ENCODE measurements at regions not wholly inside any gene's neighbourhood (a gene's known extent, or its start where the extent isn't known, plus 50 kb on each side); places are given as distances from the start of the nearest gene placed in this dataset.

DNA sequence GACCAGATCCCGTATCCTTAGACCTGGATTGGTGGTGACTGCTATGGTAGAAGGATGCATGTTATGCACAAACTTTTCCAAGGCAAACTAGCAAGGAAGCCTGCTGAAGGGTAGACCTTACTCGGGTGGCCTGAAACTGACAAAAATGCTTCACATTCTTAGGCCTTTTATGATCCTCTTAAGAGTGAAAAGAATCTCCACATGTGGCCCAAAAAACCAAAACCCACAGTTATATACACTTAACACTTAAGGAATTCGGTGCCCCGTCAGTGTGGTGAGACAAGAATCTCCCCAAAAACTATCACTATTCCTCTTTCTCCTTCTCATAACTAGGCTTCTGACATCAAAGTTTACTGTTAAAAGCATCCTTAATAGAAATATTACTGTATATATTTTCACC lies 130.1 kb upstream of the SOX2 start:
- no peaks in the 10 kb centered on the region for H3K36me3 Mint-ChIP-seq (ENCODE audit: low read depth)

GRCh38 chr3:181578743-181579142 lies 133.0 kb upstream of the SOX2 start:
- no peak for DNase-seq
- H3K4me1 Mint-ChIP-seq: no peaks in the 10 kb centered on the region
- no peak overlapping the region for H3K27ac Mint-ChIP-seq
- H3K27me3 Mint-ChIP-seq: no peaks in the 10 kb centered on the region
- no peaks in the 10 kb centered on the region for H3K36me3 Mint-ChIP-seq (ENCODE audit: low read depth)
- H3K4me3 Mint-ChIP-seq: no peak overlapping the region
- CTCF ChIA-PET: no interaction called here
- POLR2A ChIA-PET: no interaction called here
- no peaks in the 10 kb centered on the region for H3K9me3 Mint-ChIP-seq

More for the DNA sequence above, 130.1 kb upstream of the SOX2 start:
- no peaks in the 10 kb centered on the region for H3K27me3 Mint-ChIP-seq
- no peaks in the 10 kb centered on the region for H3K9me3 Mint-ChIP-seq
- no peaks in the 10 kb centered on the region for H3K4me1 Mint-ChIP-seq
- H3K4me3 Mint-ChIP-seq: no peak overlapping the region
- CTCF ChIA-PET: no interaction called here
- H3K27ac Mint-ChIP-seq: no peak overlapping the region
- POLR2A ChIA-PET: no interaction called here
- DNase-seq: no peak

- Mint-ChIP-seq H3K9me3 (no peaks in the 10 kb centered on the region), H3K4me3 (no peak overlapping the region), H3K4me1 (no peaks in the 10 kb centered on the region), H3K27ac (no peak overlapping the region), H3K36me3 (ENCODE audit: low read depth) (no peaks in the 10 kb centered on the region), H3K27me3 (no peaks in the 10 kb centered on the region)
- POLR2A ChIA-PET: no interaction called here
- DNase-seq: no peak
- CTCF ChIA-PET: no interaction called here
These were observed 139.3 kb upstream of the SOX2 start for GRCh38 chr3:181572432-181572831.

DNA sequence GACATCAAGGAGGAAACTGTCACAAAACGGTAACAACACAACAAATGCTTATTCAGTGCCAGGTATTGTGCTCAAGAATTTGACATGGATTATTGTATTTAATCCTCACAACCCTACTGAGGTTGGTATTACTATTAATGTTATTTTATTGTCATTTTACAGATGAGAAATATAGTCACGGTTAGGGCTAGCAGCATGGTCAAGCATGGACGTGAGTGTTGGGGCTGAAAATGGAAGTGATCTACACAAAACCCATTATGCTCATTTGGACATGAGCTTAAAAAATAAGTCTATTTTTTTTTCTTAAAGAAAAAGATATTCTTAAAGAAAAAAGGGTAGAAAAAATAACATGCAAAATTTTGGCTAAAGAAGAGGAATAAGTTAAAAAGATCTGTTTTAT lies 141.3 kb upstream of the SOX2 start:
- H3K4me1 Mint-ChIP-seq: no peaks in the 10 kb centered on the region
- ChIA-PET POLR2A (no interaction called here), CTCF (no interaction called here)
- no peak overlapping the region for H3K4me3 Mint-ChIP-seq
- H3K27me3 Mint-ChIP-seq: no peaks in the 10 kb centered on the region
- H3K27ac Mint-ChIP-seq: no peak overlapping the region
- no peak for DNase-seq
- no peaks in the 10 kb centered on the region for H3K36me3 Mint-ChIP-seq (ENCODE audit: low read depth)
- H3K9me3 Mint-ChIP-seq: no peaks in the 10 kb centered on the region

GRCh38 chr3:181569356-181569940 lies 142.3 kb upstream of the SOX2 start:
- Mint-ChIP-seq H3K27me3 (no peaks in the 10 kb centered on the region), H3K9me3 (no peaks in the 10 kb centered on the region), H3K4me1 (no peaks in the 10 kb centered on the region), H3K27ac (no peak overlapping the region), H3K36me3 (ENCODE audit: low read depth) (no peaks in the 10 kb centered on the region), H3K4me3 (no peak overlapping the region)
- ChIA-PET CTCF (no interaction called here), POLR2A (no interaction called here)
- no peak for DNase-seq

DNA sequence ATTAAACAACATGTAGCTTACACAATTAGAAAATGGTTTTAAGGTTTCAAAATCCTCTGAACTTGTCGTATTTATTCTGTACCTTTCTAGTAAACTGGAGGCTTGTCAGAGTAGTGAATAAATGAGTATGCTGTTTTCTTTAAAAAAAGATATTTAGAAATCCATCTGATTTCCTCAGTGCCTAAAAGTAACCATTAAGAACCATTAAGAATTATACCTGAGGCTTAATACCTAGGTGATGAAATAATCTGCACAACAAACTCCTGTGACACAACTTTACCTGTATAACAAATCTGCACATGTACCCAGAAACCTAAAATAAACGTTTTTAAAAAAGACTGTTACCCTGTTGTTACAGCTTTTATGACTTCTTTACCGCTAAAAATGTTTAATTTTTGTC lies 143.0 kb upstream of the SOX2 start:
- CTCF ChIA-PET: interaction anchor here (0.6 kb wide), 1 partner anchor 130 kb away, joined by 3 read pairs; no protein-coding TSS in a partner anchor
- POLR2A ChIA-PET: no interaction called here

GRCh38 chr3:181568248-181568647 lies 143.5 kb upstream of the SOX2 start:
- POLR2A ChIA-PET: no interaction called here

More for the DNA sequence above, 143.0 kb upstream of the SOX2 start:
- no peak overlapping the region for H3K4me3 Mint-ChIP-seq
- no peaks in the 10 kb centered on the region for H3K9me3 Mint-ChIP-seq
- no peaks in the 10 kb centered on the region for H3K4me1 Mint-ChIP-seq
- H3K27ac Mint-ChIP-seq: no peak overlapping the region
- DNase-seq: no peak
- H3K27me3 Mint-ChIP-seq: no peaks in the 10 kb centered on the region
- H3K36me3 Mint-ChIP-seq (ENCODE audit: low read depth): no peaks in the 10 kb centered on the region

DNA sequence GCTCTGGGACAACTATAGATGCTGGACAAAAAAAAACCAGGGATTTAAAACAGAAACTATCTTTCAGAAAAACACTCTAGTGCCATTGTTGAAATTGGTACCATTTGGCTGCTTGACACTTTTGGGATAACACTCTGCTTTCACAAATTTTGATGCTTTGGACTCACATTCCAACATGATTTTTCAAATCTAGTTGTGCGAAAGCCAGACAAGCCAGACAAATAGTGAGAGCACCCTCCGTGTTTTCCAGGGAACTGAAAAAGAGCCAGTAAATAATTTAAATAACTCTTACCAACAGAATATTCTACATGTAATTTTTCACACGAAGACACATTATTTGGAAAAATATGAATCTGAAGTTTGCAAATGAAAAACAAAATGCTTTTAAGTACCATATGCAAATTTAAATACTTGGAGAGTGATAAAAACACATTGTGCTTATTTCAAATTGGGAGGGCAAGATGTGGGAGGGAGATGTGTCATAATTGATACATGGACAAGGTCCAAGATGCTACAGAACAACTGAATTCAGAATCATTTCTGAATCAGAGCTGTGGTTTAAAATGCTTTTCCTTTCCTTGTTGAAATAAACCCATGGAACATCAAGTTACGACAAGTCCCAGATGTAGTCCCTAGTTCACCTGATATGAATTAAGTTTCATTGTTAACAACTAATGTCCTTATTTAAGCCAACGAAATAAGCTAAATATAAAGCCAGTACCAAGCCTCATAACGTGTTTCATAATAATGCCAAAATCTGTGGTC lies 144.2 kb upstream of the SOX2 start:
- Mint-ChIP-seq H3K4me1 (no peaks in the 10 kb centered on the region), H3K27me3 (no peaks in the 10 kb centered on the region), H3K27ac (no peak overlapping the region), H3K36me3 (ENCODE audit: low read depth) (no peaks in the 10 kb centered on the region), H3K4me3 (no peak overlapping the region), H3K9me3 (no peaks in the 10 kb centered on the region)
- ChIA-PET POLR2A (no interaction called here), CTCF (no interaction called here)
- no peak for DNase-seq

More at GRCh38 chr3:181568248-181568647, 143.5 kb upstream of the SOX2 start:
- no peaks in the 10 kb centered on the region for H3K36me3 Mint-ChIP-seq (ENCODE audit: low read depth)
- CTCF ChIA-PET: no interaction called here
- no peak for DNase-seq
- no peak overlapping the region for H3K27ac Mint-ChIP-seq
- no peak overlapping the region for H3K4me3 Mint-ChIP-seq
- H3K4me1 Mint-ChIP-seq: no peaks in the 10 kb centered on the region
- no peaks in the 10 kb centered on the region for H3K27me3 Mint-ChIP-seq
- H3K9me3 Mint-ChIP-seq: no peaks in the 10 kb centered on the region

- Mint-ChIP-seq H3K27ac (no peak overlapping the region), H3K9me3 (no peaks in the 10 kb centered on the region)
- CTCF ChIA-PET: no interaction called here
These were observed 146.3 kb upstream of the SOX2 start for GRCh38 chr3:181565416-181565815.

DNA sequence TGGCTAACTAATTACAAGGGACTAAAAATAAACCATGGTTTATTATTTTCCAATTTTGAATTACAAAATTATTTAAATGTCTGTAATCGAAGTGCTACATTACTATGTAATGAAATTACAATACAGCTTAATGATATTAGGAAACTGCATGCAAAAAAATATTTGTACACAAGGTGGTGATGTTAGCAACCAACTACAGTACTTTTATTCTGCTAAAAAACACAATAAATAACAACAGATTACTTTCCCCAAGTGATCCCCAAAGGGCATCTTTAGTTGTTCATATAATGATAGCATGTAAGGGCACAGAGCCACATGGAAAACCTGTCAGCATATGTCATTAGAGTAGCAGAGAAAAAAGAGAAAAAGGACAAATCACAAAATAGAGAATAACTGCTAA lies 147.5 kb upstream of the SOX2 start:
- Mint-ChIP-seq H3K36me3 (ENCODE audit: low read depth) (no peaks in the 10 kb centered on the region), H3K27ac (no peak overlapping the region), H3K4me3 (no peak overlapping the region), H3K27me3 (no peaks in the 10 kb centered on the region), H3K4me1 (no peaks in the 10 kb centered on the region), H3K9me3 (no peaks in the 10 kb centered on the region)
- ChIA-PET CTCF (no interaction called here), POLR2A (no interaction called here)
- no peak for DNase-seq

More at GRCh38 chr3:181565416-181565815, 146.3 kb upstream of the SOX2 start:
- no peaks in the 10 kb centered on the region for H3K36me3 Mint-ChIP-seq (ENCODE audit: low read depth)
- H3K27me3 Mint-ChIP-seq: no peaks in the 10 kb centered on the region
- H3K4me1 Mint-ChIP-seq: no peaks in the 10 kb centered on the region
- no peak overlapping the region for H3K4me3 Mint-ChIP-seq
- no peak for DNase-seq
- POLR2A ChIA-PET: no interaction called here

DNA sequence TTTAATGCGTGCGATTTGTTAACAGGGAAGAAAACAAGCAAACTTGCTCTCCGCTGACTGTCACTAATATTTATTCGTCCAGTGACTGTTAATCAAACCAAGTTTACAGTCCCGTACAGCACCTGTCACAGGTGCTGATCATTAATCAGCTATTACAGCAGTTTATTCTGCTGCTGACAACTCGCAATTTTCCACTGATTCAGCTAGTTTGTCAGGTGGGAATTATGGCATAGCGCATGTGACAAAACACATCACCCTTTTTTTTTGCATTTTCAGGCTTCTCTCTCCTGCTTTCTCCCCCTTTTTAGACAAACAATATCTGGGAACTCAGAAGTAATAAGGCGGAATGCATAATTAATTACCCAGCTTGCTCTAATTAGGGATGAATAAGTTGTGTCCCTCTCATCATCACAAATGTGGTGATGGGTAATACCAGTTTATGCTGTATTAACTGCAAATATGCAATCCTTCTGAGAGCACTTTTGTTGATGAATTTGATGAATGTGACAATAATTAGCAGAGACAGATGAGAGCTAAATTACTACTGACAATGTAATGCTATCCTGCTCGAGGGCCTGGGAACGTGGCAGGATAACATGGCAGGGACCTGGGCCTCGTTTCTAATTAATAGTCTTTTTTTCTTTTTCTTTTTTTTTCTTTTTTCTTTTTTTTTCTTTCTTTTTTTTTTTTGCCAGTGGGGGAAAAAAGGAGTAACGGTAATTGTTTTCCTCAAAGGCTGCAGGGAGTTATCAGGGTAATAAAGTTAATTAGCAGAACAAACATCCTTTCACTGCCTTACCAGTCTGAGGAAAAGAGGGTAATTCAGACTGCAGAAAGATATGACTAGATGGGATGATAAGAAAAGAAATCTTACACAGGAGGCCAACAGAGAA lies 150.3 kb upstream of the SOX2 start:
- Mint-ChIP-seq H3K27ac (no peak overlapping the region), H3K4me3 (no peak overlapping the region), H3K36me3 (ENCODE audit: low read depth) (no peaks in the 10 kb centered on the region), H3K27me3 (no peaks in the 10 kb centered on the region), H3K4me1 (no peaks in the 10 kb centered on the region), H3K9me3 (no peaks in the 10 kb centered on the region)
- POLR2A ChIA-PET: no interaction called here
- DNase-seq: no peak
- CTCF ChIA-PET: no interaction called here

DNA sequence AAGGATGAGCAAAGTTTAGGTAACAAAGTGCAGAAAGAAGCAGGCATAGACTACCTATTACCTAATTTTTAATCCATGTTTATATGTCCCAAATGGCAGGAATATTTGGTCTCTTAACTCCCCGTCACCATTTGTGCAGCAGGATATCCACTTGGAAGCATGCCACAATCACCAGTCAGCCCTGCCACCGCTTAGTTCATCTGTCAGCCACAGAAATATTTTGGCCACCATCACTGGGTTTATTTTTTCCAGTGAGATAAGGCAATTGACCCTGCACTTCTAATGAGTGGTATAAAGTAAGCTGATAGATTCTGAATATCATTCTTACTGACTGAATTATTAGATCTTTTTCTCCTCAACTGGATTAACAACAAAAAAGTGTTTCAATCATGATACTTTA lies 152.9 kb upstream of the SOX2 start:
- ChIA-PET POLR2A (no interaction called here), CTCF (no interaction called here)
- Mint-ChIP-seq H3K27ac (no peak overlapping the region), H3K36me3 (ENCODE audit: low read depth) (no peaks in the 10 kb centered on the region), H3K27me3 (no peaks in the 10 kb centered on the region), H3K4me1 (no peaks in the 10 kb centered on the region), H3K9me3 (no peaks in the 10 kb centered on the region), H3K4me3 (no peak overlapping the region)
- no peak for DNase-seq

DNA sequence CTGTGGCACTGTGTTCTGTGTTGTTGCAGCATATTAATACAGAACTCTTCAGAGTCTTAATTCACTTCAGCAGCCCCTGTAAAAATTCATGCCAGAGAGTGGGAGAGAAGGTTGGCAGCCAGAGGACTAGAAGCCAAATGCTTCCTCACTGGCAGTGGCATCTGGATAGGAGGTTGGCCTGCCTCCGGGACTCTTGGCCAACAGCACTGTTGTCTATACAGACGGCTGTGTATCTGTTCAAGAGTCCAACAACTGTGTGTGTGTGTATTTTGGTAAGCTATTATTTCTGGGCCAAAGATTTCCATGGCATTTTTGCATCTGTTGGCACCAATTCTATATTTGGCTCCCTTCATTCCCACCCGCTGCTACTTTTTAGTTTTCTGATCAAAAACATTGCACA lies 156.0 kb upstream of the SOX2 start:
- Mint-ChIP-seq H3K27me3 (no peaks in the 10 kb centered on the region), H3K36me3 (ENCODE audit: low read depth) (no peaks in the 10 kb centered on the region), H3K27ac (no peak overlapping the region), H3K9me3 (peaks cover 3% of the 10 kb centered on the region), H3K4me1 (no peaks in the 10 kb centered on the region), H3K4me3 (no peak overlapping the region)
- ChIA-PET CTCF (no interaction called here), POLR2A (no interaction called here)
- no peak for DNase-seq
